Lower lobe of right lung (tissue), 2 donors: ENCODE measurements at regions not wholly inside any gene's neighbourhood (a gene's known extent, or its start where the extent isn't known, plus 50 kb on each side); places are given as distances from the start of the nearest gene placed in this dataset.
"Not testable (repeated sequence)": the region's sequence is repeated elsewhere in the genome, so short reads cannot be mapped to it uniquely, and the experiment has no call there.

ENCODE experiments used
- ATAC-seq, 2 donors: fragments of 200-7000 bp; cut with Tn5 transposase; one replicate each; pipeline ENCODE4 v1.9.1; 2020 to 2022; ENCODE audit warnings: mild to moderate bottlenecking in 2 of 2, moderate library complexity in 2 of 2
- DNase-seq: peaks from one replicate; pipeline ENCODE4 v3.0.0-alpha.2; 2020
- H3K27ac ChIP-seq: fragments of 200-600 bp; one replicate; pipeline ENCODE4 v1.8.0; 2022
- H3K27me3 ChIP-seq: fragments of 200-600 bp; one replicate; pipeline ENCODE4 v1.8.0; 2022; ENCODE audit warnings: low read depth
- H3K36me3 ChIP-seq: fragments of 200-600 bp; one replicate; pipeline ENCODE4 v1.8.0; 2022; ENCODE audit warnings: mild to moderate bottlenecking
- H3K4me1 ChIP-seq: fragments of 200-600 bp; one replicate; pipeline ENCODE4 v1.8.0; 2022
- H3K4me3 ChIP-seq: fragments of 200-600 bp; one replicate; pipeline ENCODE4 v1.8.0; 2022; ENCODE audit warnings: mild to moderate bottlenecking
- H3K9me3 ChIP-seq: fragments of 200-600 bp; one replicate; pipeline ENCODE4 v1.8.0; 2022
- CTCF ChIP-seq: fragments of 200-600 bp; IDR thresholded peaks from one replicate; pipeline ENCODE4 v1.8.0; 2022; ENCODE audit warnings: antibody characterized with exemption, mild to moderate bottlenecking
- intact Hi-C: fragments of 100-400 bp; cut with DNase I; formaldehyde crosslinking; loops from one replicate; pipeline ENCODE4 v1.11.0; 2022
- donor health status: DM: no; HTN: yes; CAD: no; lungs with severe emphysema.

- Histone ChIP-seq H3K4me1 (no peaks in the 10 kb centered on the region), H3K4me3 (no peak overlapping the region), H3K36me3 (no peaks in the 10 kb centered on the region), H3K27ac (no peak overlapping the region), H3K27me3 (no peaks in the 10 kb centered on the region), H3K9me3 (no peaks in the 10 kb centered on the region)
- no peak for DNase-seq
- no peak for ATAC-seq
- intact Hi-C loops: no loop called here
- no peak for TF ChIP-seq CTCF
Observed at GRCh38 chr3:20302766-20303165, 116.8 kb upstream of the SGO1 start.

GRCh38 chr3:20288050-20288449 is 102.0 kb upstream of the SGO1 start:
- H3K4me1 ChIP-seq: no peaks in the 10 kb centered on the region
- intact Hi-C loops: no loop called here
- H3K36me3 ChIP-seq: no peaks in the 10 kb centered on the region
- H3K9me3 ChIP-seq: peaks cover 19% of the 10 kb centered on the region
- no peak overlapping the region for H3K4me3 ChIP-seq
- H3K27ac ChIP-seq: no peak overlapping the region
- ATAC-seq (no peak), DNase-seq (no peak)
- no peak for TF ChIP-seq CTCF
- no peaks in the 10 kb centered on the region for H3K27me3 ChIP-seq

GRCh38 chr3:20280257-20280656 is 94.3 kb upstream of the SGO1 start:
- intact Hi-C loops: no loop called here
- Histone ChIP-seq H3K27ac (no peak overlapping the region), H3K27me3 (no peaks in the 10 kb centered on the region), H3K4me1 (no peaks in the 10 kb centered on the region), H3K36me3 (no peaks in the 10 kb centered on the region), H3K4me3 (no peak overlapping the region), H3K9me3 (peaks cover 12% of the 10 kb centered on the region)
- ATAC-seq: no peak
- no peak for TF ChIP-seq CTCF
- DNase-seq: no peak

DNA sequence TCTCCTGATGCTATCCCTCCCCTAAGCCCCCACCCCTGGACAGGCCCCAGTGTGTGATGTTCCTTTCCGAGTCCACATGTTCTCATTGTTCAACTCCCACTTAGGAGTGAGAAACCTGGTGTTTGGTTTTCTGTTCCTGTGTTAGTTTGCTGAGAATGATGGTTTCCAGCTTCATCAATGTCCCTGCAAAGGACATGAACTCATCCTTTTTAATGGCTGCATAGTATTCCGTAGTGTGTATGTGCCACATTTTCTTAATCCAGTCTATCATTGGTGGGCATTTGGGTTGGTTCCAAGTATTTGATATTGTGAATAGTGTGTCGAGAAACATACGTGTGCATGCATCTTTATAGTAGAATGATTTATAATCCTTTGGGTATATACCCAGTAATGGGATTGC is 80.0 kb upstream of the SGO1 start:
- H3K4me3 ChIP-seq, H3K4me1 ChIP-seq, intact Hi-C loops, H3K36me3 ChIP-seq, H3K27ac ChIP-seq, DNase-seq, H3K9me3 ChIP-seq, H3K27me3 ChIP-seq, ATAC-seq: not testable (repeated sequence)

- intact Hi-C loops: no loop called here
- Histone ChIP-seq H3K27me3 (no peaks in the 10 kb centered on the region), H3K4me3 (no peak overlapping the region), H3K27ac (no peak overlapping the region), H3K36me3 (no peaks in the 10 kb centered on the region), H3K4me1 (no peaks in the 10 kb centered on the region), H3K9me3 (no peaks in the 10 kb centered on the region)
- ATAC-seq (no peak), DNase-seq (no peak)
- no peak for TF ChIP-seq CTCF
Observed at GRCh38 chr3:20264900-20265567, 79.0 kb upstream of the SGO1 start.

DNA sequence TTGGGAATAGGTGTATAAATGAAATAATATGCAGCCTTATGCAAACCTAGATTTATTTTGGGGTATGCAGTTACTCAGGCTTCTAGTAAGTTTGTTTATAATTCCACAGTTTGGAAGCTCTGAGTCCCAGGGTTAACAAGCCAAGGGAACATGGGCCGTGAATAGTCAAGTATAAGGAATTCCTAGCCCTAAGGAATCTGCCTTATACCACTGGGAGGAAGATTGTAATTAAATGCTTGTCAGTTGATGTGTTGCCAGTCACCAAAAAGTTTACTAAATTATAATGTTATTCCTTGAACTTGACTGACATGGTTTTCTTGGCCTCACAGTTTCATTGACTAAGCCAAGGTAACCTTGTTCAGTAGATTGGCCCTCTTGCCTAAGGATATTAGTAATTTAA is 72.4 kb upstream of the SGO1 start:
- H3K36me3 ChIP-seq: no peaks in the 10 kb centered on the region
- H3K4me1 ChIP-seq: no peaks in the 10 kb centered on the region
- TF ChIP-seq CTCF: no peak
- intact Hi-C loops: no loop called here
- H3K9me3 ChIP-seq: no peaks in the 10 kb centered on the region
- DNase-seq (no peak), ATAC-seq (no peak)
- H3K27ac ChIP-seq: no peak overlapping the region
- H3K27me3 ChIP-seq: no peaks in the 10 kb centered on the region
- H3K4me3 ChIP-seq: no peak overlapping the region
